Suprapubic skin (tissue), 3 donors: ENCODE measurements at regions not wholly inside any gene's neighbourhood (a gene's known extent, or its start where the extent isn't known, plus 50 kb on each side); places are given as distances from the start of the nearest gene placed in this dataset.

ENCODE experiments used
- EP300 ChIP-seq: sonication (generic); formaldehyde crosslinking; IDR thresholded peaks from one replicate; pipeline ENCODE4 v1.6.1; 2017; ENCODE audit warnings: antibody characterized with exemption
- POLR2A ChIP-seq, 2 donors: fragments of 450-650 bp; IDR thresholded peaks; one replicate each; pipeline ENCODE4 v1.6.1; 2017; ENCODE audit warnings: antibody characterized with exemption in 2 of 2, mild to moderate bottlenecking in 2 of 2, moderate library complexity in 2 of 2
- TF ChIP-seq, protein P1 (sequence below), 2 donors: fragments of 200-600 bp in 1 of 2; fragments of 450-650 bp in 1 of 2; sonication (generic) in 1 of 2; IDR thresholded peaks; one replicate each; pipeline ENCODE4 v1.5.1; 2016 to 2019; ENCODE audit warnings: antibody characterized with exemption in 2 of 2, mild to moderate bottlenecking in 1 of 2, moderate library complexity in 1 of 2

DNA sequence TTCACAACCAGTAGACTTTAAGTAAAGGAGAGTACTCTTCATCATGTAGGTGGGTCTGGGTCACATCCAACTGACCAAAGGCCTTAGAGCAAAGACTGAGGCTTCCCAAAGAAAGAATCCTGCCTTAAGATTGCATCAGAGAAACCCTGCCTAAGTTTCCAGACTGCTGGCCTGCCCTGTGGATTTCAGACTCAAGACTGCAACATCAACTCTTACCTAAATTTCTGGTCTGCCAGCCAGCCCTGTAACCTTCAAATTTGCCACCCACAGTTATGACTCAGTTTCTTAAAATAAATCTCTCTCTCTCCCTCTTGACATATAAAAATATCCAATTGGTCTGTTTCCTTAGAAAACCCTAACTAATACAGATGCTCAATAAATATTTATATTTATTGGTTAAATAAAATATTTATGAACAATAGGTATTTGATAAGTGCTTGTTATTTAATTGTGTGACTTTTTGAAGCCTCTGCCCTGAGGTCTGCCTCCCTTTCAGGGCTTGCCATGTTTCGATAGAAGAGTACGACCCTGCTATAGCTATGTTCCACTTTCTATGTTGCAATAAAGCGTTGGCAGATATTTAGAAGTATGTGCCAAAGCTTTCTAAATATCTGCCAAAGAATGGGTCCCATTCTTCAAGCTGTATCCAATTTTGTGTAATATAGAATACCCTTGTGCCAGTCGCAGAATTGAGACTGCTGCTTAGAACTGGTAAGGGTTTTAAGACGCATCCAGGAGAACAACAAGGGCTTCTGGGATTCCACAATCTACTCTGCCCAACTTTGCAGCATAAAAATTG lies 65.7 kb downstream of the TMEM30B start:
- TF ChIP-seq, protein P1, sequence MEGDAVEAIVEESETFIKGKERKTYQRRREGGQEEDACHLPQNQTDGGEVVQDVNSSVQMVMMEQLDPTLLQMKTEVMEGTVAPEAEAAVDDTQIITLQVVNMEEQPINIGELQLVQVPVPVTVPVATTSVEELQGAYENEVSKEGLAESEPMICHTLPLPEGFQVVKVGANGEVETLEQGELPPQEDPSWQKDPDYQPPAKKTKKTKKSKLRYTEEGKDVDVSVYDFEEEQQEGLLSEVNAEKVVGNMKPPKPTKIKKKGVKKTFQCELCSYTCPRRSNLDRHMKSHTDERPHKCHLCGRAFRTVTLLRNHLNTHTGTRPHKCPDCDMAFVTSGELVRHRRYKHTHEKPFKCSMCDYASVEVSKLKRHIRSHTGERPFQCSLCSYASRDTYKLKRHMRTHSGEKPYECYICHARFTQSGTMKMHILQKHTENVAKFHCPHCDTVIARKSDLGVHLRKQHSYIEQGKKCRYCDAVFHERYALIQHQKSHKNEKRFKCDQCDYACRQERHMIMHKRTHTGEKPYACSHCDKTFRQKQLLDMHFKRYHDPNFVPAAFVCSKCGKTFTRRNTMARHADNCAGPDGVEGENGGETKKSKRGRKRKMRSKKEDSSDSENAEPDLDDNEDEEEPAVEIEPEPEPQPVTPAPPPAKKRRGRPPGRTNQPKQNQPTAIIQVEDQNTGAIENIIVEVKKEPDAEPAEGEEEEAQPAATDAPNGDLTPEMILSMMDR (IDR thresholded peaks at IDR 0.05): no peak
- TF ChIP-seq POLR2A (IDR thresholded peaks at IDR 0.05) (no peak), EP300 (no peak)
